GM12892 (cell line): ENCODE measurements at regions not wholly inside any gene's neighbourhood (a gene's known extent, or its start where the extent isn't known, plus 50 kb on each side); places are given as distances from the start of the nearest gene placed in this dataset.
"Not testable (repeated sequence)": the region's sequence is repeated elsewhere in the genome, so short reads cannot be mapped to it uniquely, and the experiment has no call there.

ENCODE experiments used
- POLR2A ChIP-seq: IDR thresholded peaks from 2 replicates; pipeline ENCODE4 v1.6.1; 2011; ENCODE audit warnings: low read depth, low read length, control low read depth
- POLR2AphosphoS5 ChIP-seq: IDR thresholded peaks from 2 replicates; pipeline ENCODE4 v1.6.1; 2011; ENCODE audit warnings: low read depth, low read length, control low read depth

DNA sequence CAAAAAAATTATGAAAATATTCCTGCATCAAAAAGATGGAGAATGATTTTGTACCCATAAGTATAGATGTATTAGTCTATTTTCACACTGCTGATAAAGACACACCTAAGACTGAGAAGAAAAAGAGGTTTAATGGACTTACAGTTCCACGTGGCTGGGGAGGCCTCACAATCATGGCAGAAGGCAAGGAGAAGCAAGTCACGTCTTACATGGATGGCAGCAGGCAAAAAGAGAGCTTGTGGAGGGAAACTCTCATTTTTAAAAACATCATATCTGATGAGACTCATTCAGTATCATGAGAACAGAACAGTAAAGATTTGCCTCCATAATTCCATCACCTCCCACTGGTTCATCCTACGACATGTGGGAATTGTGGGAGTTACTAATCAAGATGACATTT lies 979.8 kb downstream of the TDRD15 start:
- not testable (repeated sequence) for TF ChIP-seq POLR2A, POLR2AphosphoS5
